ENCODE measurements at regions not wholly inside any gene's neighbourhood (a gene's known extent, or its start where the extent isn't known, plus 50 kb on each side); places are given as distances from the start of the nearest gene placed in this dataset.

- H3K27ac ChIP-seq (replicated peaks), result peak overlapping the region; percentile 59
- H3K4me3 ChIP-seq (replicated peaks; ENCODE audit: insufficient read depth, low read length), result no peak overlapping the region
- H3K27me3 ChIP-seq (ENCODE audit: insufficient read depth, poor library complexity, severe bottlenecking), result no peaks in the 10 kb centered on the region
- no peak for TF ChIP-seq POLR2AphosphoS5 (IDR thresholded peaks at IDR 0.05; ENCODE audit: low read depth)
- TF ChIP-seq, protein P1, sequence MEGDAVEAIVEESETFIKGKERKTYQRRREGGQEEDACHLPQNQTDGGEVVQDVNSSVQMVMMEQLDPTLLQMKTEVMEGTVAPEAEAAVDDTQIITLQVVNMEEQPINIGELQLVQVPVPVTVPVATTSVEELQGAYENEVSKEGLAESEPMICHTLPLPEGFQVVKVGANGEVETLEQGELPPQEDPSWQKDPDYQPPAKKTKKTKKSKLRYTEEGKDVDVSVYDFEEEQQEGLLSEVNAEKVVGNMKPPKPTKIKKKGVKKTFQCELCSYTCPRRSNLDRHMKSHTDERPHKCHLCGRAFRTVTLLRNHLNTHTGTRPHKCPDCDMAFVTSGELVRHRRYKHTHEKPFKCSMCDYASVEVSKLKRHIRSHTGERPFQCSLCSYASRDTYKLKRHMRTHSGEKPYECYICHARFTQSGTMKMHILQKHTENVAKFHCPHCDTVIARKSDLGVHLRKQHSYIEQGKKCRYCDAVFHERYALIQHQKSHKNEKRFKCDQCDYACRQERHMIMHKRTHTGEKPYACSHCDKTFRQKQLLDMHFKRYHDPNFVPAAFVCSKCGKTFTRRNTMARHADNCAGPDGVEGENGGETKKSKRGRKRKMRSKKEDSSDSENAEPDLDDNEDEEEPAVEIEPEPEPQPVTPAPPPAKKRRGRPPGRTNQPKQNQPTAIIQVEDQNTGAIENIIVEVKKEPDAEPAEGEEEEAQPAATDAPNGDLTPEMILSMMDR (IDR thresholded peaks at IDR 0.05; ENCODE audit: insufficient read depth, low read length), result no peak
- TF ChIP-seq, protein P2, sequence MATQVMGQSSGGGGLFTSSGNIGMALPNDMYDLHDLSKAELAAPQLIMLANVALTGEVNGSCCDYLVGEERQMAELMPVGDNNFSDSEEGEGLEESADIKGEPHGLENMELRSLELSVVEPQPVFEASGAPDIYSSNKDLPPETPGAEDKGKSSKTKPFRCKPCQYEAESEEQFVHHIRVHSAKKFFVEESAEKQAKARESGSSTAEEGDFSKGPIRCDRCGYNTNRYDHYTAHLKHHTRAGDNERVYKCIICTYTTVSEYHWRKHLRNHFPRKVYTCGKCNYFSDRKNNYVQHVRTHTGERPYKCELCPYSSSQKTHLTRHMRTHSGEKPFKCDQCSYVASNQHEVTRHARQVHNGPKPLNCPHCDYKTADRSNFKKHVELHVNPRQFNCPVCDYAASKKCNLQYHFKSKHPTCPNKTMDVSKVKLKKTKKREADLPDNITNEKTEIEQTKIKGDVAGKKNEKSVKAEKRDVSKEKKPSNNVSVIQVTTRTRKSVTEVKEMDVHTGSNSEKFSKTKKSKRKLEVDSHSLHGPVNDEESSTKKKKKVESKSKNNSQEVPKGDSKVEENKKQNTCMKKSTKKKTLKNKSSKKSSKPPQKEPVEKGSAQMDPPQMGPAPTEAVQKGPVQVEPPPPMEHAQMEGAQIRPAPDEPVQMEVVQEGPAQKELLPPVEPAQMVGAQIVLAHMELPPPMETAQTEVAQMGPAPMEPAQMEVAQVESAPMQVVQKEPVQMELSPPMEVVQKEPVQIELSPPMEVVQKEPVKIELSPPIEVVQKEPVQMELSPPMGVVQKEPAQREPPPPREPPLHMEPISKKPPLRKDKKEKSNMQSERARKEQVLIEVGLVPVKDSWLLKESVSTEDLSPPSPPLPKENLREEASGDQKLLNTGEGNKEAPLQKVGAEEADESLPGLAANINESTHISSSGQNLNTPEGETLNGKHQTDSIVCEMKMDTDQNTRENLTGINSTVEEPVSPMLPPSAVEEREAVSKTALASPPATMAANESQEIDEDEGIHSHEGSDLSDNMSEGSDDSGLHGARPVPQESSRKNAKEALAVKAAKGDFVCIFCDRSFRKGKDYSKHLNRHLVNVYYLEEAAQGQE (IDR thresholded peaks at IDR 0.05; ENCODE audit: insufficient replicate concordance, low read depth), result no peak
- no peak for TF ChIP-seq GABPA (IDR thresholded peaks at IDR 0.05; ENCODE audit: low read depth)
- TF ChIP-seq SPI1 (IDR thresholded peaks at IDR 0.05; ENCODE audit: borderline replicate concordance, low read depth), result no peak
- DNase-seq (ENCODE audit: low read depth in 1 of 2, low spot score in 1 of 2), result no peak
Measured at GRCh38 chr6:14743144-14743473, 502.8 kb upstream of the JARID2 start.

DNA sequence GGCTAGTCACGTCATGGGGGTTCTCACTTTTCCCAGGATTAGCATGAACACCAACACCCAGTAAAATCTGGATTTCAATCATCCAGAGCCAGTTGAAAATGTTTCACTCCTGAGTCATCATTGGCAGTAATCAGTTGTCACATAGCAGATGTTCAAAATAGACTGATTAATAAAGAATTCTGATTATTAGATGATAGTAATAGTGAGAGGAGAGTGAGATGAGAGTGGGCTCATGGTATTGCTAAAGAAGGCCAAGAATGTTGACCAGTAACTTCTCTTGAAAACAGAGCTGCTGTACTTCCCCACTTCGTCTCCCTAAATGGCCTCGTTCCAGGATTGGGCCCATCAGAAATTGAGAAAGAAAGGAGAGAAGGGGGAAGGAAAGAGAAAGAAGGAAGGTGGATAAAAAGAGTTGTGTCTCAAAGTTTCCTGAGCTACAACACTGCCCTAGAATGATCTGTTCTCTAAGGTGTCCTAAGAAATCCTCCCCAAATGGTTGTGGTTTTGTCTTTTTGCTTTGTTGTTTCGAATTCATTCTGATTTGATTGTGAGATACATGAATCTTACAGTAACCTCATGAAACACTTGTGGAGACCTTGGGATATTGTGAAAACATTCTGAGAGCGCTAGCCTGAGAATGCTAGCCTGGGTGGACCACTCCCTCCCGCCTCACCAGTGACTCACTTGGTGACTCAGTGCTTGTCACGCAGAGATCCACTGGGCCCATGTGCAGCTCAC is 502.2 kb upstream of the JARID2 start:
- Histone ChIP-seq H3K4me3 (replicated peaks; ENCODE audit: insufficient read depth, low read length) (no peak overlapping the region), H3K27me3 (ENCODE audit: insufficient read depth, poor library complexity, severe bottlenecking) (no peaks in the 10 kb centered on the region), H3K27ac (replicated peaks) (peak overlapping the region; percentile 59)
- peak; percentile 83 to 90 for DNase-seq (ENCODE audit: low read depth in 1 of 2, low spot score in 1 of 2)
- TF ChIP-seq GABPA (IDR thresholded peaks at IDR 0.05; ENCODE audit: low read depth) (no peak), SPI1 (IDR thresholded peaks at IDR 0.05; ENCODE audit: borderline replicate concordance, low read depth) (no peak; the same call in 1 of the 2 replicates), POLR2AphosphoS5 (IDR thresholded peaks at IDR 0.05; ENCODE audit: low read depth) (no peak)
- TF ChIP-seq, protein P1 (IDR thresholded peaks at IDR 0.05; ENCODE audit: insufficient read depth, low read length), result no peak
- TF ChIP-seq, protein P2 (IDR thresholded peaks at IDR 0.05; ENCODE audit: insufficient replicate concordance, low read depth), result no peak

DNA sequence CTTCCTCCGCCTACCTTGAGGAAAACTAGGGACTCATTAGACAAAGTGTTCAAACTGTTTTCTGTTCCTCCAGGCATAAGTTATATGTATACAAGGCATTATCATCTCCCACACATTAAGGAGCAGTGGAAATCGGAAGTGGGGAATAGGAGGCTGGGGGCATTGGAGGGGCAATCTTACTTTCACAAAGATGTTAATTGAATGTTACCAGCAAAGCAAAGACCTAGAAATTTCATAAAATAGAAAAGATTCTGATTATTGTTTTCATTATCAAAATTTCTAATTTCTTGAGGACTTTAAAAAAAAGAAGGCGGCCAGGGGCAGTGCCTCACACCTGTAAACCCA is 501.7 kb upstream of the JARID2 start:
- TF ChIP-seq, protein P1 (IDR thresholded peaks at IDR 0.05; ENCODE audit: insufficient read depth, low read length), result no peak
- peak overlapping the region; percentile 59 for H3K27ac ChIP-seq (replicated peaks)
- no peak for DNase-seq (ENCODE audit: low read depth in 1 of 2, low spot score in 1 of 2)
- H3K4me3 ChIP-seq (replicated peaks; ENCODE audit: insufficient read depth, low read length), result no peak overlapping the region
- H3K27me3 ChIP-seq (ENCODE audit: insufficient read depth, poor library complexity, severe bottlenecking), result no peaks in the 10 kb centered on the region

Data from HL-60 (cell line).